ENCODE measurements at regions not wholly inside any gene's neighbourhood (a gene's known extent, or its start where the extent isn't known, plus 50 kb on each side); places are given as distances from the start of the nearest gene placed in this dataset.

- DNase-seq (ENCODE audit: low read depth in 2 of 2) = no peak
Observed at GRCh38 chr10:123557366-123558108, 108.6 kb upstream of the GPR26 start.

GRCh38 chr10:123558651-123559050 lies 107.5 kb upstream of the GPR26 start:
- DNase-seq (ENCODE audit: low read depth in 2 of 2) = no peak

- DNase-seq (ENCODE audit: low read depth in 2 of 2) = peak; percentile 6 to 30
Observed at GRCh38 chr10:123559066-123559822, 106.9 kb upstream of the GPR26 start.

GRCh38 chr10:123559823-123560092 lies 106.4 kb upstream of the GPR26 start:
- DNase-seq (ENCODE audit: low read depth in 2 of 2) = no peak

GRCh38 chr10:123560301-123561140 lies 105.6 kb upstream of the GPR26 start:
- no peak for DNase-seq (ENCODE audit: low read depth in 2 of 2)

- no peak for DNase-seq (ENCODE audit: low read depth in 2 of 2)
Observed at GRCh38 chr10:123561141-123561440, 105.1 kb upstream of the GPR26 start.

GRCh38 chr10:123562387-123562786 lies 103.8 kb upstream of the GPR26 start:
- DNase-seq (ENCODE audit: low read depth in 2 of 2) = no peak

GRCh38 chr10:123562811-123563580 lies 103.2 kb upstream of the GPR26 start:
- no peak for DNase-seq (ENCODE audit: low read depth in 2 of 2)

GRCh38 chr10:123563581-123563855 lies 102.6 kb upstream of the GPR26 start:
- DNase-seq (ENCODE audit: low read depth in 2 of 2) = no peak

- DNase-seq (ENCODE audit: low read depth in 2 of 2) = no peak
Observed at GRCh38 chr10:123563994-123564393, 102.2 kb upstream of the GPR26 start.

GRCh38 chr10:123564631-123565030 lies 101.5 kb upstream of the GPR26 start:
- no peak for DNase-seq (ENCODE audit: low read depth in 2 of 2)

GRCh38 chr10:123565691-123566660 lies 100.2 kb upstream of the GPR26 start:
- DNase-seq (ENCODE audit: low read depth in 2 of 2) = no peak

- DNase-seq (ENCODE audit: low read depth in 2 of 2) = no peak
Observed at GRCh38 chr10:123567984-123568739, 98.0 kb upstream of the GPR26 start.

GRCh38 chr10:123568751-123569150 lies 97.4 kb upstream of the GPR26 start:
- no peak for DNase-seq (ENCODE audit: low read depth in 2 of 2)

GRCh38 chr10:123569436-123570035 lies 96.6 kb upstream of the GPR26 start:
- no peak for DNase-seq (ENCODE audit: low read depth in 2 of 2)

- DNase-seq (ENCODE audit: low read depth in 2 of 2) = no peak
Observed at GRCh38 chr10:123570051-123570897, 95.9 kb upstream of the GPR26 start.

GRCh38 chr10:123570898-123571515 lies 95.1 kb upstream of the GPR26 start:
- DNase-seq (ENCODE audit: low read depth in 2 of 2) = no peak

- no peak for DNase-seq (ENCODE audit: low read depth in 2 of 2)
Observed at GRCh38 chr10:123571978-123572377, 94.2 kb upstream of the GPR26 start.
